GM19467 (cell line): ENCODE measurements at regions not wholly inside any gene's neighbourhood (a gene's known extent, or its start where the extent isn't known, plus 50 kb on each side); places are given as distances from the start of the nearest gene placed in this dataset.

Experiments used
- ATAC-seq: cut with Tn5 transposase; IDR thresholded peaks from one replicate; pipeline ENCODE4 v1.9.1; 2021; ENCODE audit warnings: mild to moderate bottlenecking, moderate library complexity; ENCODE audit not compliant: unreplicated experiment

DNA sequence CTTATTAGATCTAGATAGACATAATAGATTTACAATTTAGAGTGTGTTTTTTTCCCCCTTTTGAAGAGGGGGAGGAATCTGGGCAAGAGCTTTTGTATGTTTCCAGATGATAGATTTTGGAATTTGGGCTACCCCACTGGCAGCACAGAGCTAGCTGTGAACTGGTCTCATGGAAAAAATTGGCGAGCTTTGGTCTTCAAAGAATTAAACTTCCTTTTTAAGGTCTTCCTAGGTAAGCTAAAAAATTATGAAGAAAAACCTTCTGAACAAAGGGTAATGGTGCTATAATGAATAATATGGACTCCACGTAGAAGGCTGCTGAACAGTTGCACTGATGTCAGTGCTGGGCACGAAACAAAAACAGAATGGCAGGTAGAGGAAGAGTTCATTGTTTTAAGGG, 109.3 kb downstream of the ZIC5 start:
- ATAC-seq = no peak

DNA sequence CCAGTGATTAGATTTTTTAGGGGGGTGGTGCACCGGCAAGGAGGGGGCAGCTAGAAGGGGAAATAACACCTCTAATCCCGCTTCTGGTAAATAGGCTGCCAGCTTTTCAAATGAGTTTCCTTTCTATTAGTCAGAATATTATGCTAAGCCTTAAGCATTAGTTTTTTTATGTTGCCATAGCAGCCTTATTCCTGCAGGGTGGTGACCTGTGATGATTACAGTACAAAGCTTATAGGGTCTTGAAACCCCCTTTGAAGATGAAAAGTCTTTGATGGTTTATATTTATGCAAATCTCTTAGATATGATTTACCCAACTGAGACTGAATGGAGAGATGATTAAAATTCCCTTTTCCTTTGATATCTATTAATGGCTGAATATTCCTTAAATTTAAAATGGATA, 109.8 kb downstream of the ZIC5 start:
- ATAC-seq = no peak

DNA sequence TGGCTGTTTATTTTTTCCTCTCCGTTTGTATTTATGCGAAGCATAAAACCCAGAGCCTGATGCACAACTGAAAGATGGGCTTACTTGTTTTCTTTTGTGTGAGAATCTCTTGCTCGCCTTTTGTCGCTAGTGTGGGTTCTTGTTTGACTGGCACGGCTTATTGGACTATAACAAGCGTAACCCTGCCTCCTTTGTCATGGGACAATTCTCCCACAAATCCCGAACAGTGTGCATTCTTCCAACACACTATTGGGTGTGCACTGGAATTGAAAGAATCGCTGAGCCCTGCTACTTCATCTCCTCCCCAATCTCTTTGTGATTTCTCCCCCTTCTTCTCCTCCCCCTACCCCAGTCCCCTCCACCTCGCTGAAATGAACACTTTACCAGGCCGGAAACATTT, 110.8 kb downstream of the ZIC5 start:
- ATAC-seq = no peak

DNA sequence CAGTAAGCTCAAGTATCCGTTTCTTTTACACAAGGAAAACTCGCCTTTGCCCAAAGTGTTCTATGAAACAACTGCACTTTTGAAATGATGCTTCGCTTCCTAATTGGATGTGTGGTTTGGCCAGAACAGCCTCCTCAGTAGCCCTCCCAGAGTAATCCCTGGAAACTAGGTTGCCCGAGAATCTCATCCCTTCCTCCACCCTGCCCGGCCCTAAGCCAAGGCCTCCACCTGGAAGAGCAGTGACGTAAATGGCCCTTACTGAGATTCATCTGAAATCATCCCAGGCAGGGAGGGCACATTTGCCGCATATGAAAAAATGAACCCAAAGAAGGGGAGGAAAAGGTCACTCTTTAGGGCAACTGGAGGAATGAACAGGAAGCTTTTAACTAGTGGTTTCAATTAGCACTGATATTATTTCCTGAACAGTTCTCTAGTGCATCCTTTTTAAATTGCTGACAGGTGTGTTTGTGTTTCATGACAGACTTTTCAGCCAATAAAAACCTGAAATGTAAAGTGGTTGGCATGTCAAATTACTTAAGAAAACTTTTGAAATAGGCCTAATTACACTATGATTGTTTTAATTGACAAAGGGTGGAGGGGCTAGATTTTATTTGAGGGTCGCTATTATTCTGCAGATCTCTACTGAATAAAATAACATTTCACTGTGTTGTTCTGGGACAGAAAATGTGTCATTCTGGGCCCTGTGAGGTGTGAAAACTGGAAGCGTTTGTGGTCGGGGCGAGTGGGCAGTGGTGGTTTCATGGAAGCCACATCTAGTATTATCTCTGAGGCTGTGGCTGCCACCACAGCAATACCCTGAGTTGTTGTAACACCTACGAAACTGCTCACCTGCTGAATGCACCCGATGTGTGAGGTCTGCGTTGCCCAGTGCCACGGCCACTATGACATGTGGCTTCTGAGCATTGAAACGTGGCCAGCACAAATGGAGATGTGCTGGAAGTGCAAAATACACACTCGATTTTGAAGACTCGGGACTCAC, 112.1 kb downstream of the ZIC5 start:
- no peak for ATAC-seq

DNA sequence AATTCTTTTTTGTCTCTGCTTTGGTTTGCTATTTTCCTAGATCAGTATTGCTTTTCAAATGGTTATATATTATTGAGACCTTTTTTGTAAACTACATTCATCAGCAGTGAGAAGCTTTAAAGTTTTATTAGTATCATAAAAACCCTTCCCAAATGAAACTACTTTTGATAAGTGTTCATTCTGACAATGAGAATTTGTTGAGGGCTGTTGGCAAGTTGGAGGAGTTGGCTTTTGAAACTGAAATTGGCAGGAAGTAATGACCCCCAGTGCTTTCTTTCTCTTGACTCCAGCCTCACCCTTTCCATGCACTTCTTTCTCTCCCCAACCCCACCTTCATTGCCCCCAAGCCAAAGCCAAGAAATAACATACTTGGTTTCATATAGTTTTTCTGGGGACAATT, 113.8 kb downstream of the ZIC5 start:
- ATAC-seq = no peak

DNA sequence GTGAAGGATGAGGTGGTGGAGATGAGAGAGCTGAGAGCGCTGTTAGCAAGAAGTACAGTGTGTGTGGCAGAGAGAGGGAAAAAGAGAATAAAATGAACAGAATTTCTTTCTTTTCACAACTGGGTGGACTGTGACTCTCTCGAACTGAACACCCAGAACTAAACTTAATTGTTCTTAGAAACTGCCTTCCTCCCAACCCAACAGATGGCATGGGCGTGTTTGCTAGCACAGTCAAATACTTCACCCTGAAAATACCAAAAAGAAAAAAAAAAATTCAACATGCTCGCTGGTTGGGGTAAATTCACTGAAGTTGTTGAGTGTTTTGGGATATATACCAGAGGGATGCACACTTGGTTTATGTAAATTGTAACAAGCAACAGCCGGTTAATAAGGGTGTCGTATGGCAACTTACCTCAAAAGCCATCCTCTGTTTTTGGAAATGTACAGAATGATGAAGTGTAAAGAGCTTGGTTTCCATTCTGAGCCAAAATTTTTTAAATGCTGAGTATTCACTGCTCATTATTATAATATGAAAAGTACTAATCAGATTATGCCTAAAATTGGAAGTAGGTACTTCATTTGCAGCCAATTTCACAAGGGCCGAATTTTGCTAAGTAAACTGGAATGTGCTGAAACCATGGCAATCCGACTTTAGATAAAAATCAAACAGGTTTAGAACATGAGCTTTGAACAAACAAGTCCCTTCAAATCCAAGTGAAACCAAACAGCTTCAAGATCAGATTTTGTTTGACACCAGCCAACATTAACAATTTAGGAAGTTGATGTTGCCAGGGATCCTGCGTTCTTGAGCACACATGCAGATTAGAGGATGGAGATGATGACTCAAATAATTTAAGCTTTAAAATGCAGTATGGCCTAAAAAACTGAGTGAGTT, 115.8 kb downstream of the ZIC5 start:
- no peak for ATAC-seq

DNA sequence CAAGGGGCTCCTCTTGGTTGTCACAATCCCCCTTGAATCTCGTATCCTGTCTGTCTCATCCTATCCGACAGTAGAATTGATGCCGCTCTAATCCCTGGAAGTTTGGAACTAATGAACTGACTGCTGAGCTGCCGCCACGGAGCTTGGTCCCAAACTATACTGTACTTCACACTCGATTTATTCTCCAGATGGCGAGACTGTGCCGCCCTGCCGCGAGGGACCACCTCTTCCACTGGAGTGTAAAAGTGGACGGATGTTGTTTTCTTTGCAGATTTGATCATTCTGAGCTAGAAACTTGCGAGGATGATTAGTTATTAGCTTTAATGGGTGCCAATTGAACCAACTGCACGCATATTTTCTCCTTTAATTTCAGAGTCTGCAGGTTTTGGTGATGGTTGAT, 117.2 kb downstream of the ZIC5 start:
- ATAC-seq = no peak

DNA sequence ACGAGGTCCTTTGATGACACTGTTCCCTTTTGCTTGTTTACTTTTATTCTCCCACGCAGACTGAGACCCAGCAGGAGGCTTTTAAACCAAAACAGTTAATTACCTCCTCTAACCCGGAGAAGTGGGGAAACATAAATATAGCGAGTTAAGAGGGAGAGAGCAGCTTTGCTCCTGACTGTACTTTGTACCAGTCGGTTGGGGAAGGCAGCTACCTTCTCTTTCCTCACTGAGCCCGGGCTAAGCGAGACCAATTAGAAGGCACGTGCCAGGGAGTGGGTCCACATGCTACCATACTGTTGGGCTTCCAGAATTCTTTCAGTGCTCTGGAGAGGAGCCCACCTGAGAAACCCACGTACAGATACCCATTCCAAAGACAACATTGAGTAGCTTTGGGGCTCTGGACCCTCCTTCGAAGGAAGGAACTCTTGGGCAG, 124.2 kb downstream of the ZIC5 start:
- no peak for ATAC-seq

DNA sequence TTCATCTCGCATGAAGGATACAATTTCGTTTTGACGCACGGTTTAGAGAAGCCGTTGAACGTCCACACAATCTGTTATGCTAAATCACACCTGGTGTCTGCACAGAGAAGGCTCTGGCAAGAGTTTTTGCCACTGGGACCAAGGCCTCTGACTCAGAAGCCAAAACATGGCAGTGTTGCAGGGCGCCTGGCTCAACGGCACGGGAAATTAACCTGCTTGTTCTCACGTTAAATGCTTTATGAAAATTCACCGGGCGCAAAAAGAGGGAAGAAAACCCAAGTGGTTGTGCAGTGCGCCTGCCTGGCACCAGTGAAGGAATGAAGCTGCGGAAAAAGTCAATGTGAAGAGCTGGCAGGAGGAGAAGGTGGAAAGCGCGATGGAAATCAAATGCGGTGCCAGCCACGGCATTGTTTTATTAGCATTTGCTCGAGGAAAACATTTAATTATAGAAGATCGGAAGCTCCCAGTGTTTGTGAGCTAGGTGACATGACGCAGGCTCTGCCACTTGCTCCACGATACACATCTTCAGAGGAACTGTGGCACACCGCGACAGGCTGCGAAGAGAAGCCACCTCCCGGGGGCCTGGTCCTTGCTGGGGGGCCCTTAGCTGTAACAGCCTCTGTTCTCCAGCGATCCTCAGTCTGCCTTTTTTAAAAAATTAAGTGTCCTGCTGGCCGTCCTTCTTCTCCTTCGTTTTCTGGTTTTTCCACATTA, 126.2 kb downstream of the ZIC5 start:
- ATAC-seq = no peak

DNA sequence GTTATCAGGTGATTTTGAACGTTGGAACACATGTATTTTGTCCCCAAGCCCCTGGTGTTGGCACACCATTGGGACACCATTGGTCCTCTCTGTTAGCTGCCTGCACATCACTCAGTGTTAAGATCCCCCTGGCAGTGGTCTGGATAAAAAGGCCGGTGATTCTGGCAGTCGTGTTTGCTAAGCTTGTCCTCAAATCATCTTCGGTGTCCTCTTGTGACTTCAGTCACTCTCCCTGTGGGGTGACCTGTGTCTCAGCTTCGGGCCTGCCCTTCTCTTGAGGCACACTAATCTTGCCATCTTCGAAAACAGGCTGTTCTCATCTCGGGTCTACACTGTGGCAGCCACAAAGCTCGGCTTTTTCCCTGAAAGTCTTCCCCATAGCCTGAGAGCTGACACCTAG, 127.1 kb downstream of the ZIC5 start:
- ATAC-seq = no peak

DNA sequence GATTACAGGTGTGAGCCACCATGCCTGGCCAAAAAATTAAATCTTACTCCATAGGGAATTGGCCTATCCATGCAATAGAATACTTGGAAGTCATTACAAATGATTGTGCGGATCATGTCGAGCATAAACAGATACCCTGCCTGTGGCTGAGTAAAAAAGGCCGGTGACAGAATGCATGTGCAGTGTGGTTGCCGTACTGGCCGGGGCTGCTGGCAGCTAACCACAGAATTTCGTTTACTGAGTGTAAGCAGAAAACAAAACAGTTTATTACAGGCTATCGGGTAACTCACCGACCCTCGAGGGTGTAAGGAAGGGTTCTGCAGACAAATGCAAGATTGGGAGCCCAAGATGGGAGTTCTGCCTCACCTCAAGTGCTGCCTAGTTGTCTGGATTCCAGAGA, 127.7 kb downstream of the ZIC5 start:
- ATAC-seq = no peak

DNA sequence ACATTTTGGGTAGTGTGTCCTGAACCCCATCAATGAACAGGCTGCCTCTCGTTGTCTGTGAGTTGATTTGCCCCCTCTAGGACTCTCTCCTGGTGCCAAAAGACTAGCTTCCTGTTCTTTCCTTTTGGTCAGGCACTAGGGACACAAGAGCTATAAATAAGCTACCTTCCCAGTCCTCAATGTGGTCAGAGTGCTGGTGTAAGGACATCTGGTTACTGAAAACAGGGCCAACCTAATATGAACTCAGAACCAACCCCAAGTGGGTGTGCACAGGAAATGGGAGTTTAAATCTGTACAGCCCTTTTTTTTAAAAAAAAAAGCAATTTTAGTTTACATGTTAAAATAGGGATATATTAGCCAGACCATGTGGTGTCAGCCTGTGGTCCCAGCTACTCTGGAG, 129.2 kb downstream of the ZIC5 start:
- no peak for ATAC-seq

DNA sequence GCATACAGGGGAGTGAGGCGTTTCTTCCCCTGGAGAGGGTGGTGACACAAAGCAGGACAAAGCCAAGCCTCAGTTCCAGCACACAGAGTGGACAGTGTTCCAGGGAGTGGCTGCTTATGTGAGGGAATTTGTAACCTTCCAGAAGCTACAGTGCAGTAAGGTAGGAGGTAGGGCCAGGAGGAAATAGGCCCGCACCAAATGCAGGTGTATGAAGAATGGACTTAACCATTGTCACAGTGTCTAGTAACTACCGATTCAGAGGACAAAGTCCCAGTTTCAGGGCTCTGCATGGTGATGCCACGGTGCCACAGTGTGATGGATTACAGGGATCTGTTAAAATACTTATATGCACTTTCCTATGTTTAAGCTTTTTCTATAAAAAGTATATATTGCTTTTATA, 135.3 kb downstream of the ZIC5 start:
- ATAC-seq = no peak

DNA sequence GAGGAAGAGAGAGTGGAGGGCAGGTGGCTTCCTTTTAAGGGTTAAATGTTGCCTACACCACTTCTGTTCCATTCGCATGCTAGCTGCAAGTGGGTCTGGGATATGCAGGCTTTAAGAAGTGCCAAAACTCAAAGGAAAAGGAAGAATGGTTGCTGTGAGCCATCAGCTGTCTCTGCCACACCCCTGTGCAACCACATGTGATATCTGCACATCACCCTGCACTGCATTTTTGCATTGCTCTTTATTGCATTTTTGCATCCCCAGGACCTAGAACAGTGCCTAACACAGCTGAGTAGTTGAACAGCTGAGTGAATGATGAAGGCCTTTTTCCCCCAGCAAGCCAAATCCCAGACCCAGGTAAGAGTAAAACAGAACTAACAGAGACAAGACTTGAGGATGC, 136.1 kb downstream of the ZIC5 start:
- no peak for ATAC-seq

DNA sequence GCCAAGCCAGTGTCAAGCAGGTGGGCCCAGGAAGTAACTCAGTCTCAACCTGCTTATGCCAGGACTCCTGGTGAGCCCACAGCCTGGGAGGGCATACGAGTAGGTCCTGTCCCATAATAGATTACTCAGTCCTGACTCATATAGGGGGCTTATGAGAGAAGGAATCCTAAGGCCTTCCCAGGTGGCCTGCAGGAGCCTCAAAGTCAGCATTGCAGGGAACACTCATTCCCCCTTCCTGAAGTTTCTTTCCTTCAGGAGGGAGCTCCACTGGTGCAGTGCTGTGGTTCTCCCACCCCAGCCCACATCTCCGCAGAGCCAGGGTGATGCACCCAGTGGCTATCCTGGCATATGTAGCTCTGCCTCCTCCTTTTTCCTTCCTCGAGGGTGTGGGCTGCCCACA, 137.3 kb downstream of the ZIC5 start:
- no peak for ATAC-seq

DNA sequence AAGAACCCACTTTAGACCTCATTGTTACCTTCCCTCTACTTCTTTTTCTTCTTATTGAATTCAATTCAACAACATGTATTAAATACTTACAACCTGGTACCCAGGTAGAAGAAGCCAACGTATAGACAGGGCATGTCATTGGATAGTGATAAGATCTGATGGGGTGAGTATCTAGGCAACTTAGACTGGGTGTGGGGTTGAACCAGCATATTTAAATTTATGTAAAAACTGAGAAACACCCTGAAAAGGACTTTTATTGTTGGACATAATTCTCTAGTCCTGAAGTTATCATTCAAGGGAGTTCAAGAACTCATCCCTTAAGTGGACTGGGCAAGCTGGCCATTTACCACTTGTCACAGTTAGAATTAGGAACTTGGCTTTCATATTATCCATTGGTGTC, 139.2 kb downstream of the ZIC5 start:
- no peak for ATAC-seq

DNA sequence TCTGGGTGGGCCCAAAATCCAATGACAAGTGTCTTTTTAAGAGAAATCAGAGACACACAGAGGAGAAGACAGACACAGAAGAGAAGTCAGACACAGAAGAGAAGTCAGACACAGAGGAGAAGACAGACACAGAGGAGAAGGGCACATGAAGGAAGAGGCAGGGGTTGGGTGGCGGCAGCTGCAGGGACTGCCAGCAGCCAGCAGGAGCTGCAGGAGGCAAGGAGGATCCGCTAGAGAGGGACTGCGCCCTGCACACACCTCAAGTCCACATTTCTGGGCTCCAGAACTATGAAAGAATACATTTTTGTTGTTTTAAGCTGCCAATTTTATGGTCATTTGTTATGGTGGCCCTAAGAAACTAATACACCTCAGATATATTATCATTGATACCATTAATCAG, 140.6 kb downstream of the ZIC5 start:
- no peak for ATAC-seq

DNA sequence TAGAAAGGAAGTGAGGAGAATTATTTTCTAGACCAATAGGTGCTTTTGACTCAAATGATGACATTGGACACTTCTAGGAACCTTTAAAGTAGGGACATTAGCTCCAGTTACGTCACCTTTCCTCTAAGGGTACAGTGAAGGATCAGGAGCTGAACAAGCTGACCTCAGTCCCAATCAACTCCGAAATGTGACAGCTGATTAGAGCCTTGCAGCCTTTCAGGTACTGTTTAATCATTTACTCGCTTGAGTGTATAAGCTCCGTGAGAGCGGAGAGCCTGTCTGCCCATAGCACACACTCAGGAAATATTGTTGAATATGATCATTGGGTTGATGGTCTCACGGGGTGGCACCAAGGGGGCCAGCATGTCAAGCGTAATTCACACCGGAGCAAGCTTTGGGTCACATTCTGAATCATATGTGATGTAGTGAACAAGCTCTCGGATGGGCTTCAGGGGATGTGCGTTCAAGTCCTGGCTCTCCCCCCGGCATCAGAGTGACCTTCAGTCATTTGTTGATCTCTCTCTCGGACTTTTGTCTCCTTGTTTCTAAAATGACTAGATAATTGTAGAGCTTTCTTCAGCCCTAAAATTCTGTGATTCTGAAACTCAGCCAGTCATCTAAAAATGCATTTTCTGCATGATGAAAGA, 141.9 kb downstream of the ZIC5 start:
- no peak for ATAC-seq

DNA sequence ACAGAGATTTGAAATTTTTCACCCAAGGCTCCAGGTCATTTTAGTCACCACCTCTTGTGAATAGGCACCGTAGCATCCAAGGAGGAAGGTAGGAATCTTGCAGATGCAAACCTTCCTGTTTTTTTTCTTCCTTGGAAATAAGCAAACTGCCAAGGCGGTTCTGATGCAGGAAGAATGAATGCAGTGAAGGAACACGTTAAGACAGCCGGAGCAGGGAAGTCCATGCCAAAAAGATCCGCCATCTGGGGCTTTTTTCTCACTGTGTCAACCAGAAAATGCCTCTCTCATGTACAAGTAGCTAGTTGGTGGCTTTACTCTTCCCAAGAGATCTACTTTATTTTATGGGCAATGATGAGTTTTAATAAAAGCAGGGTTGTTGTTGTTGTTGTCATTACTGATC, 142.4 kb downstream of the ZIC5 start:
- ATAC-seq = no peak

DNA sequence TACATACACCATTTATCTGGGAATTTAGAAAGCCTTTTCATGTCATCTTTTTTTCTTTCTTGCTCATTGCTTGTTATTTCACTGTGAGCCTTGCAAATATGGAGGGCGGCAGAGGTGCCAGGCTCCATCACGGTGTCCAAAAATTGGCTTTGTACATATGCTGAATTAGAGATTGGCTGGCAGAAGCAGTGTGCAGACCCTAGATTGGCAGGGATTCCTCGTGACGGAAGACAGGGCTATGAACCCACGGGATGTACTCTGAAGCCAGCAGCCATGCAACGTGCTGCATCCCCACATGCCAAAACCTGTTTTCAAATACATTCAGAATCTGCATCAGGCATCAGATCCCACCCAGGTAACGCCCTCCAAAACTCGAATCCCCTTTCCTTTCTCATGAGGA, 142.8 kb downstream of the ZIC5 start:
- ATAC-seq = no peak

DNA sequence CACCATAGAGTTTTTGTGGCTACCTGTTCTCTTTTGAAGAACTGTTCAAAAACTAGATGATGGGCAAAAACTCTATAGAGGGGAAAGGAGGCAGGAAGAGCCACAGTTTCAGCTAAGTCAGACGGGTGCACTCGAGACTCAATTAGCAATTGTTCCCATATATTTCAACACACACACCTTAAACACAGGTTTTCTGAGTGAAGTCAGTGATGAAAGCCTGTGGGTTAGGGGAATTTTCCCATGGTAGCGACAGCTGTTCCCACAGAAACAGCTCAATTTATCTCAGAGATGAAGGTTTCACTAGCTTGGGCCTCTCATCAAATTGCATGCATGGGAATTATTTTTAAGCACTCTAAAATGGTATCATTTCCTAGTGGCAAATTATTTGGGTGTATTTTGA, 143.4 kb downstream of the ZIC5 start:
- ATAC-seq = no peak
